ENCODE measurements at regions not wholly inside any gene's neighbourhood (a gene's known extent, or its start where the extent isn't known, plus 50 kb on each side); places are given as distances from the start of the nearest gene placed in this dataset.
A peak's percentile ranks its signal among the peaks of the same experiment; 100 is the strongest.
"Not testable (repeated sequence)": the region's sequence is repeated elsewhere in the genome, so short reads cannot be mapped to it uniquely, and the experiment has no call there.

DNA sequence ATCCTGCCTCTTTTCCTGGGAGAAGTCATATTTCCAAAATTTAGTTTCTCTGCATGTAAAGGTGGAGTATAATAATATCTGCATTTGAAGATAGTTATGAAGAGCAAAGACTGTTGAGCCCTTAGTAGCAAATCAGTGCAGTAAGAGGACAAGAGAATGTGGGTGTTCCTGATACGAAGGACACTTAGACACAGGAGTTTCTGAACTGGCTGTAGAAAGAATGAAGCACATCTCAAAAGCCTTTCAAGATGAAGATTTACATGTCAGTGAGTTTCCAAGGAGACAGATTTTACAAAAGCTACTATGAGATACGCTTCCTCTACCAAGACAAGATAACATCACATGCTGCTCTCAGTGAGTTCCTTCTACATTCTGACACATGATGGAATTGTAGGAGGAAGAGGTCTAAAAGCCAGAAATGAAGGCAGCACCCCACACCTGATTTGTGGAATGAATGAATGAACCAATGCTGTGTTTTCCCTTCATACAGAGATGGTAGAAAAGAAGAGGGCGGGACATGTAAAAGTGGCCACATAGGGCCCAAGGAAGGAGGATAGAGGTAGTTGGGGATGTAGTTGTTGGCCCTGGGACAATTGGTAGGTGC is 173.6 kb upstream of the PDE1C start:
- DNase-seq (ENCODE audit: low read depth, low spot score): no peak
- H3K4me3 ChIP-seq (ENCODE audit: low read length): no peak overlapping the region

DNA sequence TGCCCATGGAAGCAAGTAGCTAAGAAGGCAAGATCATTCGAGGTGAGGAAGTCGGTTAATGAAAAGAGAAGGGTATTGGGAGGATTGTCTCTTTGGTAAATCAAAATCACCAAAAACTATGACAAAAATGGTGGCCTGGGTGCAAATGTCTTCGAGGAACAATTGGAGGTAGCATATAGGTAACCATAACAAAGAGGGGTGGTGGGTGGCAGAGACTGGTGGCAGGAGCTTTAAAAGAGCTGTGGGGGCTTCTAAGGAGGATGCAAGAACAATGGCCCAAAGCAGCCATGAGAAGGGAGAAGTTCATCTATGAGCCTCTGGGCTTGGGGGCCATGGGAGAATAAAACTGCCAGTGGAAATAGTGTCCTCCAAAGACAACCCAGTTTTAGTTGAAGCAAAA is 172.2 kb upstream of the PDE1C start:
- H3K4me3 ChIP-seq (ENCODE audit: low read length): no peak overlapping the region
- DNase-seq (ENCODE audit: low read depth, low spot score): no peak

DNA sequence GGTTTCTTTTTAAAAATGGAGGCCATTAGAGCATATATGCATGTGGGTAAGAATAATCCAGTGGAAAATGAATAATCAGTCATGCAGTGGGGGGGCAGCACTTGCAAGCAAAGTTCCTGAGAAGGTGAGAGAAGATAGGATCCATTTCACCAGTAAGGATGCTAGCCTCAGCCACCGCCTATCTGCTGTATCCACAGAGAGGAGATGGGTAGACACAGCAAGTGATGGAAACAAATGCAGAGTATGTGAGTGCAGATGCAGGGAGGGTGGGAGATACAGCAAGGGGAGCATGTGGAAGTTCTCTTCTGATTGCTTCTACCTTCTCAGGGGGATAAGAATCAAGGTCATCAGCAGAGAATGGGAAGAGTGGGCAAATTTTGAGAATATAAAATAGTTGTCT is 171.4 kb upstream of the PDE1C start:
- H3K4me3 ChIP-seq (ENCODE audit: low read length): no peak overlapping the region
- DNase-seq (ENCODE audit: low read depth, low spot score): no peak

DNA sequence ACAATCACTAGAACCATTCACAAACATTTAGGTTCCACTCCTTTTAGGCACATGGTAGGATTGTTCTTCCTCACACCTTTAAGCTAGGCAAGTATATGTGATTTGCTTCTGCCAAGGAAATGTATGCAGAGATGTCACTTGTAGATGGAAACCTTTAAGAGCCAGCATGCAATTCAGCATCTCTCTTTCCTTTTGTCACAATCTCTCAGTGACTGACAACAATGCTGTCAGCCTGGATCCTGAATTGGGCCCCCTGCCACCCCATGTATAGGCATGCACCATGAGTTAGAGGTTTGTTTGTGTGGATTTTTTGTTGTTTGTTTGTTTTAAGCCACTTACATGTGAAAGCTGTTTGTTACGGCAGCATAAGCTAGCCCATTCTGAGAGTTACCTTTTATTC is 169.6 kb upstream of the PDE1C start:
- H3K4me3 ChIP-seq (ENCODE audit: low read length): no peak overlapping the region
- no peak for DNase-seq (ENCODE audit: low read depth, low spot score)

DNA sequence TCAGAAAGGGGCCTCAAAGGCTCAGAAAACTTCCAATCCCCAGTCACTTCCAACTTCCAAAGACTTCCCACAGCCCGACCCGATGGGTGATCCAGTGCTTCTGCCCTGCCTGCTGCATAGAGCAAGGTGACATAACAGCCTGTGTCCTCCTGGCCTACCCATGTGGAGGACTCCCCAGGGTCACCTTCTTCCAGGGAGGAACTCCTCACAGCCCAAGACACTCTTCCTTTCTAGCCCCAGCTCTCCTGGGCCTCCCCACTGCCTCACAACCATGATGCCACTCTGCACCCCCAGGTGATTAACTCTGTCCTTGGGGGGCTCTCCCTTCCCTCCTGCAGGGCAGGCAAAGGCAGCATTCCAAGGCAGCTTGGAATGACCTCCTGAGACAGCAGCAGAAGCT is 158.4 kb upstream of the PDE1C start:
- no peak for DNase-seq (ENCODE audit: low read depth, low spot score)

DNA sequence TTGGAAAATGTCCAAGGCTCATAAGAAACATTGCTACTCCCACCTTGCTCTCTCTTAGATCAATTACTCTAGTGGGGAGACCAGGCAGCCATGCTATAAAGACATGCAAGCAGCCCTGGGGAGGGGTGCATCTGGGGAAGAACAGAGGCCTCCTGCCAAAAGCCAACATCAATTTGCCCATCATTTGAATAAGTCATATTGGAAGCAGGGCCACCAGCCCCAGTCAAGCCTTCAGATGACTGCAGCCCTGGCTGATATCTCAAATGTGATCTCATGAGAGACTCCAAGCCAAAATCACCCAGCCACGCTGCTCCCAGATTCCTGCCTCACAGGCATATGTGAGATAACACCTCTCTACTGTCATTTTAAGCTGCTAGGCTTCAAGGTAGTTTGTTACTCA is 157.5 kb upstream of the PDE1C start:
- no peak overlapping the region for H3K4me3 ChIP-seq (ENCODE audit: low read length)
- no peak for DNase-seq (ENCODE audit: low read depth, low spot score)

More for the DNA sequence above, 158.4 kb upstream of the PDE1C start:
- no peak overlapping the region for H3K4me3 ChIP-seq (ENCODE audit: low read length)

DNA sequence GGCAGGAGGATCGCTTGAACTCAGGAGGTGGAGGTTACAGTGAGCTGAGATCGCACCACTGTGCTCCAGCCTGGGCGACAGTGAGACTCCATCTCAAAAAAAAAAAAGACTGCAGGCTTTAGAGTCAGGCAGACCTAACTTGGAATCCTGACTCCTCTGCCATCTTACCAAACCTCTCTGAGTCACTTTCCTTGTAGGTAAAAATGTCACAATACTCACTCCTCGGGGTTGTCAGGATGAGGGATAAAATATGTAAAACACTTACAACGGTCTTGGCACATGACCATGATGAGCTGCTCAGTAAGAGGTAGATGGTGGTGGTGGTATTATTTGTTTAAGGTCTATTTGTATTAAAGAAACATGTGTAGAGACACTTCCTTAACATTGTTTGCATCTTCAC is 154.1 kb upstream of the PDE1C start:
- DNase-seq (ENCODE audit: low read depth, low spot score): no peak
- no peak overlapping the region for H3K4me3 ChIP-seq (ENCODE audit: low read length)

DNA sequence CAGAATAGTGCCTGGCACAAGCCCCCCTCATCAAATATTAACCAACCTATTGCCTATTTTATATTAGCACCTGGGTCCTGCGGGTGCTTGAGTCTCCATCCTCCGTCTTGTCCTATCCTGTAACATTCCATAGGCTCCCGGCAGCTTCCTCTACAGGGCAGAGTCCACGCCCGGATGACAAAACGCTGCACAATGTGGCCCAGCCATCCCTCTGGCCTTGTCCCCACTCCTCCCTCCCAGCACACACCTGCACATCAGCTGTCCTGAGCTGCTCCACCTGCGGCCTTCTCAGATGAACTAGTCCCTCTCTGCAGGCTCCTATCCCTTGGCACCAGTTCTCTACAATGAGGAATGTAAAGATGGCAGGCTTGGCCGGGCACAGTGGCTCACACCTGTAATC is 153.5 kb upstream of the PDE1C start:
- DNase-seq (ENCODE audit: low read depth, low spot score): no peak
- H3K4me3 ChIP-seq (ENCODE audit: low read length): no peak overlapping the region

DNA sequence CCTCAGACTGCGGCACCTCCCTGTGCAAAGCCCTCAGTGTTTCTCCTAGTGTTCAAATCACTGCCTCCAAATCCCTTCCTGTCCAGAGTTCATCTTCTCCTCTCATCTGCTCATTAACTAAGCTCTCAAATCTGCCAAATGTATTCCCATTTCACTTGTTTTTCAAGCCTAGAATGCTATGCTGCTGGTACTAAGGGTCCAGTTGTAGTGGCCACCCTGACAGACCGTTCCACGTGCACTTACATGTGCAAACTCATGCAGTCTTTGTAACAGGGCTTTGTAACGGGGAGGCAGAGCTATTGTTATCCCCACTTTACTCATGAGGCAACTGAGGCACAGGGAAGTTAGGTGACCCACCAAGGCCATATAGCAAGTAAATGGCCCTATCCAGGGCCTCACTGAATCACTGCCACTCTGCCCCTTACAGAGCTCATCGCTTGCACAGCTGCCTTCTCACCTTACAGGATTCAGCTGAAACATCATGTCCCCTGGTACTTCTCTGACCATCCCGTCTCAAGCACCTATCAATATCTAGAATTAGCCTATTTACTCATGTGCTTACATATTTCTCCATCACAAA is 153.0 kb upstream of the PDE1C start:
- no peak overlapping the region for H3K4me3 ChIP-seq (ENCODE audit: low read length)
- no peak for DNase-seq (ENCODE audit: low read depth, low spot score)

DNA sequence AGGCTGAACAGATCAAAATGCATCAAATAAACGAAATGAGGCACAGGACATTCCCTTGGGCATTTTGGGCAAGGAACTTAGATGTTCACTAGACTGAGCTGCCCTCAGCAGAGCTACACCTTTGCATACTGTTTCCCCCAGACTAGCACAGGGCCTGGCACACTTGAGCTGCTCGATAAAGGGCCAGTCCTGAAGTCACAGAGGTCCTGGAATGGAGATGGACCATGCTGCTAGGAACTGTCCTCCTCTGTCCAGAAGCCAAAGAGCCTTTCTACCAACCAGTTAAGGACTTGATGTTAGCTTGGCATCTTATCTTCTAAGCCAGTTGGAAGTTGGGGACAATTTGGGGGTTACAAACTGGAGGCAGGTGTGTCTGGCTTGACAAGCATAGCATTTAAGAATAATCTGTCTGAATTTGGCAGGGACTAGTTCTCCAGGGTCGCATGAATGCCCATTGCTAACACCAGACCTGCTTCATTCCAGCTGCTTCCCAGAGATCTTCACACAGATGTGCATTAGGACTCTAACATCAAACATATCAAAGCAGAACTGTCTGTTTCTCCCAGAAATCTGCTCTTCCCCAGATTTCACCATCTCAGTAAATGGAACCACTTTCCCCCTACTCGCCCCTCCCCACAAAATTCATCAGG is 152.2 kb upstream of the PDE1C start:
- no peak for DNase-seq (ENCODE audit: low read depth, low spot score)
- no peak overlapping the region for H3K4me3 ChIP-seq (ENCODE audit: low read length)

DNA sequence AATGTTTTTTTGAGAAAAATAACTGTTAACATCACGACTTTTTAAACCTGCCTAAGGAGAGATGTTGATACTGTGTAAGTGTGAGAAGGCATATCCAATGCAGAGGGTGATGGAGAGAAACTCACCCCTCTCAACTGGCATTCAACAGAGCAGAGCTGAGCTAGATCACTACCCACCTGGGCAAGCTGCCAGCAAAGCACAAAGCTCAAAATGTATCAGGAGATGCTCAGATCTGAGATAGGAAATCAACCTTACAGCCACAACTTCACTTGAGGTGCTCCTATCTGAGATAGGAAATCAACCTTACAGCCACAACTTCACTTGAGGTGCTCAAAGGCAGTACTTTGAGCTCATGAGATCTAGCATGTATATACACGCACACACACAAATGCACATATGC is 151.5 kb upstream of the PDE1C start:
- peak; percentile 46 for DNase-seq (ENCODE audit: low read depth, low spot score)

DNA sequence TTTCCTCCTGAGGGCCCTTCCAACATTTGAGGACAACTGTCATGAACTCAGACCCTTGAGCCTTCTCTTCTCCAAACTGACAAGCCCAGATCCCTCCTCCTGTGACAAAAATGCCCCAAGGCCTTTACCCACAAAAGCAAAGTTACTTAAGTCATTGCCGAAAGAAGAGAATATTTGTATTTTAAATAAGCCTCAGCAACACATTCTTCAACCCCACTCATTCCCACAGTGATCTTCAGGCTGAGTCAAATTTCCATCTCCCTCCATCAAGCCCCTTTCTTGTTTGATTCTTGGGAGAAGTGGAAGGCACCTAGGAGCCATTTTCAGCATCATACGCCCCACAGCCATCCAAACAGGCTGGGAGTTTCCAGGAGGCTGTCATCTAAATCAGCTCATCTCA is 150.8 kb upstream of the PDE1C start:
- H3K4me3 ChIP-seq (ENCODE audit: low read length): no peak overlapping the region
- DNase-seq (ENCODE audit: low read depth, low spot score): no peak

More for the DNA sequence above, 151.5 kb upstream of the PDE1C start:
- H3K4me3 ChIP-seq (ENCODE audit: low read length): no peak overlapping the region

DNA sequence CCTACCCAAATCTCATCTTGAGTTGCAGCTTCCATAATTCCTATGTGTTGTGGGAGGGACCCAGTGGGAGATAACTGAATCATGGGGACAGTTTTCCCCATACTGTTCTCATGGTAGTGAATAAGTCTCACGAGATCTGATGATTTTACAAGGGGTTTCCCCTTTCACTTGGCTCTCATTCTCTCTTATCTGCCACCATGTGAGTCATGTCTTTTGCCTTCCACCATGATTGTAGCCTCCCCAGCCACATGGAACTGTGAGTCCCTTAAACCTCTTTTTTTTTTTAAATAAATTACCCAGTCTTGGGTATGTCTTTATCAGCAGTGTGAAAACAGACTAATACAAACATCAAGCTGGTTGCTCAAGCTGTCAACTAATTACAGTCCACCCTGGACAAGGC is 149.6 kb upstream of the PDE1C start:
- not testable (repeated sequence) for H3K4me3 ChIP-seq (ENCODE audit: low read length); DNase-seq (ENCODE audit: low read depth, low spot score)

DNA sequence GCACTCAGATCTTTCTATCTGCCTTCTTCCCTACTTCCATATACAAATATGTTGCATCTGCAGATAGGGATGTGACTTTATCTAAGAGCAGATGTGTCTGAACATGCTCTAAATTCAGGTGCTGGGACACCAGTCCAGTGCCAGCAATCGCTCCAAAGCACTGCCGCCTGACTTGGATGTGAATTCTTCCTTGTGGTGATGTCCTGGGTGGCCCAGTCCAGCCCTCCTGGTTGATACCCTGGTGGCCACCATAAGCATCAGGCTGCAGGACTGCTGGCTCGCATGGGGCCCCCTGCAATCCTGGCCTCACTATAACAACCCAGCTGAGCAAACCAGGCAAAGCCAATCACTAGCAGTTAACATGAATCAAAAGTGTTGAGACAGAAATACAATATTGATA is 149.2 kb upstream of the PDE1C start:
- DNase-seq (ENCODE audit: low read depth, low spot score): no peak
- H3K4me3 ChIP-seq (ENCODE audit: low read length): no peak overlapping the region

DNA sequence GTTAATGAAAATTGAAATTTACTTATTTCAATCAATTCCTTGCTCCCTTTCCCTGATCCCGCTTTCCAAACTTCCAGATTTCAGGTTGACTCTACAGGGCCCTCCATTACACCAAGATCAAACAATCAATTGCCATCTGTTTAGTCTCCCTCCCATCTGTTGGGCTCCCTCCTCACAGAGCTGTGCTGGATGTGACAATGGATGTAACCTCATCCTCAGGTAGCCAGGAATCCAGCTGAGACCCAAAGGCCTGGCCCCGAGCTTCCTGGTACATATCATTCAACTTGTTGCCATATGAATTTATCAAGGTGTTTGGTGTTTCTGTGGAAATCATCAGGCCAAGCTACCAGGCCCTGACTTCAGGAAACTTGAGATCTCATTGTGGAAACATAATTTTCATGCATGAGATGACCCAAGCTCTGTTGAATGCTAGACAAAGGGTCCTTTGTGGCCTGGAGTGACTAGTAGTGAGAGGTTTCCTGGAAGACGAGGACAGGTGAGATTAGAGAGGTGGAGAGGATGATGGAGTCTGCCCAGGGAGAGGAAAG is 148.6 kb upstream of the PDE1C start:
- no peak overlapping the region for H3K4me3 ChIP-seq (ENCODE audit: low read length)
- no peak for DNase-seq (ENCODE audit: low read depth, low spot score)

DNA sequence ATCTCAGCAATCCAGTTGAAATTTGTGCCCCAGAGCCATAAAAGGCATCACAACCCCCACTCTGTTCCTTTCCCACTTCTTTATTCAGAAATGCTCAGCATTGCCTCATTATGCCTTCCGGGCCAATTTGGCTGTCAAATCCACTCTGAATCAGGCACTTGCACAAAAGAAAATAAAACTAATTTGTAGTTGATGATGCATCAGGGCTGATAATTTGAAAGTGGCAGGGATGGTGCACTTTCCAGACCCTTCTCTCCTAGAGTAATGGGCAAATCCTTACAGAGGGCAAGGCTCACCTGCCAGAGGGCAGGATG is 147.9 kb upstream of the PDE1C start:
- no peak overlapping the region for H3K4me3 ChIP-seq (ENCODE audit: low read length)
- DNase-seq (ENCODE audit: low read depth, low spot score): no peak

DNA sequence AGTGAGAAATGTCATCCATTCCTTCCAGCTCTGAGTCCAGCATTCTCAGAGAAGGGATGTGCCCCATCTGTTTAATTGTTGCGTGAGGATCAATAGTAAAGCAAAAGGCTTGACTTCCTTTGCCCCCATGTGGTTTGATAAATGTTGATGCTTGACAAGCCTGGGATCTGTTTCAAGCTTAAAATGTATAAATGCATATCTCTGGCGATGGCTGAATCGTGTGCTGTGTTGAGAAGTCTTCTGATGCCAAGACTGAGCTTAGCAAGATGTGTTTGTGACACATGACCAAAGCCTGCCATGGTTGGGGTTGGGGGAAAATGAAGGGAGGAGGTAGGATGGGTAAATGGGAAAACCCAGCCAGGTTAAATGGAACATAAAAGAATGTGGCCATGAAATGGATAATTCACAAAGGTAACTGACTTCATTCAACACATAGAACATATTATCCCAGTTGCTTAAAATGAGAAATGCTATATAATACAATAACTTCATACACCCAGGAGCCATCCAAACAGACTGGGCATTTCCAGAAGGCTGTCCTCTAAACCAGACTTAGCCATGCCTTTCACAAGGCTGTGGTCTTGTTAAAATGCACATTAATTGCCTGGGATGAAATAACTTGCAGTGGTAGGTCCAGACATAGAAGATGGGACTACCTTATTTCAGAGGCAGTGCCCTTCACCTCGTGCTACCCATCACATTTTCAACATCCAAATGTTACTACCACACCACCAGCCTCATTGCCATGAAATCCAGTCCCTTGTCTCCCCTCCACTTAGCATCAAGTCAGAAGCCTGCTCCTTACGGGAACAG is 147.3 kb upstream of the PDE1C start:
- no peak for DNase-seq (ENCODE audit: low read depth, low spot score)
- no peak overlapping the region for H3K4me3 ChIP-seq (ENCODE audit: low read length)

DNA sequence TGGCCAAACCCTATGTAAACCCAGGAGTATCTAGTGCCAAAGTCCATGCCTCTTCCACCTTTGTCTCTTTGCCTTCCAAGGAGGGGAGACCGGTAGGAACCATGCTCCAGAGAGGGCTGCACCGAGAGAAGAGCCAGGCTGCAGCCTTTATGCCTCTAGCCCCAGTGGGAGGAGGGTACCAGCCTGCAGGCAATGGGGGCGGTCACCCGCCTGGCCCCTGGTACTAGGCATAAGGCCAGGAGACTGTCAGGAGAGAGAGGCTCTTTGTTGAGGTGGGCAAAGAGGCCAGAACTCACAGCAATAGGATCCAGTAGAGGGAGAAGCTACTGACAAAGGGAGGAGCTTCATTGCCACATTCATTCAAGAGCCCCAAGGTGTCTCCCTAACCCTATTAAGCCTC is 146.6 kb upstream of the PDE1C start:
- H3K4me3 ChIP-seq (ENCODE audit: low read length): no peak overlapping the region
- DNase-seq (ENCODE audit: low read depth, low spot score): no peak

DNA sequence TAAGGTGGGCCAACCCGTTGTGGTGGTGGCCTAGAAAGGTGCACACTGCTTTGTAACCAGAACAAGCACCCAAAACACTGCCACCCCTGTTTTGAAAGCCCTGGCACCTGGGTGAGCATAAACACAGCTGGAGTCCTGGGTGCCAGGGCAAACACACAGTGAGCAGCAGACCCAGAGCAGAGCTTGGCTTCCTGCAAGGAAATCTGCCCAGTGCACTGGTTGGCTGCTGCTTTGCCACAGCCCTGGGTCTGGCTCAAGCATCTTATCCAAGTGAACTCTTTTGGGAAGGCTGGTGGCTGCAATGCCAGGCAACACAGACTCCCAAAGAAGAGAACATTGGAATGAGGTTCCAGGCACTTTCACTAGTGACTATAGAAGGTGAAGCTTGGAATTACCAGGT is 145.5 kb upstream of the PDE1C start:
- H3K4me3 ChIP-seq (ENCODE audit: low read length): no peak overlapping the region
- DNase-seq (ENCODE audit: low read depth, low spot score): no peak

DNA sequence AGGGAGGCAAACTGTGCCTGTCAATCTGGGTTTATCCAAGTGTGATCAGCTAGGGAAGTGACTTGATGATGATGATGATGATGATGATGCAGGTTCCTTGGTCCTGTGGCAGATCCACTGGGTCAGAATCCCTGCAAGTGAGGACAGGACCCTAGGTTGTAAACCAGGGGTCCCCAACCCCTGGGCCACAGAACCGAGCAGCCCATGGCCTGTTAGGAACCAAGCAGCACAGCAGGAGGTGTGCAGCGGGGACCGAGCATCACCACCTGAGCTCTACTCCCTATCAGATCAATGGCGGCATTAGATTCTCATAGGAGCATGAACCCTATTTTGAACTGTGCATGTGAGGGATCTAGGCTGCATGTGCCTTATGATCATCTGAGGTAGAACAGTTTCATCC is 144.7 kb upstream of the PDE1C start:
- no peak for DNase-seq (ENCODE audit: low read depth, low spot score)
- no peak overlapping the region for H3K4me3 ChIP-seq (ENCODE audit: low read length)
